Embryonic facial prominence (tissue), 1 donor: ENCODE measurements at regions not wholly inside any gene's neighbourhood (a gene's known extent, or its start where the extent isn't known, plus 50 kb on each side); places are given as distances from the start of the nearest gene placed in this dataset.

ENCODE experiments used
- DNase-seq: peaks from one replicate; pipeline ENCODE4 v3.0.0-alpha.2; 2016; ENCODE audit errors: extremely low spot score

GRCh38 chr16:85541181-85541580, 71.9 kb upstream of the GSE1 start:
- DNase-seq, result no peak

- DNase-seq, result no peak
Measured at GRCh38 chr16:85541619-85541979, 71.5 kb upstream of the GSE1 start.

- DNase-seq, result no peak
Measured at GRCh38 chr16:85541980-85542900, 70.9 kb upstream of the GSE1 start.

GRCh38 chr16:85543536-85543935, 69.6 kb upstream of the GSE1 start:
- no peak for DNase-seq

GRCh38 chr16:85544016-85544415, 69.1 kb upstream of the GSE1 start:
- no peak for DNase-seq

- no peak for DNase-seq
Measured at GRCh38 chr16:85544668-85545067, 68.5 kb upstream of the GSE1 start.

GRCh38 chr16:85545227-85545818, 67.8 kb upstream of the GSE1 start:
- DNase-seq, result no peak

- DNase-seq, result no peak
Measured at GRCh38 chr16:85546585-85547447, 66.3 kb upstream of the GSE1 start.

GRCh38 chr16:85548375-85548774, 64.7 kb upstream of the GSE1 start:
- DNase-seq, result no peak

- no peak for DNase-seq
Measured at GRCh38 chr16:85549766-85550421, 63.2 kb upstream of the GSE1 start.

- no peak for DNase-seq
Measured at GRCh38 chr16:85550422-85550864, 62.7 kb upstream of the GSE1 start.

- DNase-seq, result no peak
Measured at GRCh38 chr16:85550953-85551924, 61.9 kb upstream of the GSE1 start.

GRCh38 chr16:85552980-85553435, 60.1 kb upstream of the GSE1 start:
- DNase-seq, result no peak

- no peak for DNase-seq
Measured at GRCh38 chr16:85553436-85554113, 59.5 kb upstream of the GSE1 start.

GRCh38 chr16:85554114-85554888, 58.8 kb upstream of the GSE1 start:
- DNase-seq, result no peak

- DNase-seq, result peak; percentile 52
Measured at GRCh38 chr16:85554889-85555718, 58.0 kb upstream of the GSE1 start.

- no peak for DNase-seq
Measured at GRCh38 chr16:85555719-85556455, 57.2 kb upstream of the GSE1 start.
